ENCODE measurements at regions not wholly inside any gene's neighbourhood (a gene's known extent, or its start where the extent isn't known, plus 50 kb on each side); places are given as distances from the start of the nearest gene placed in this dataset.
"Not testable (repeated sequence)": the region's sequence is repeated elsewhere in the genome, so short reads cannot be mapped to it uniquely, and the experiment has no call there.

DNA sequence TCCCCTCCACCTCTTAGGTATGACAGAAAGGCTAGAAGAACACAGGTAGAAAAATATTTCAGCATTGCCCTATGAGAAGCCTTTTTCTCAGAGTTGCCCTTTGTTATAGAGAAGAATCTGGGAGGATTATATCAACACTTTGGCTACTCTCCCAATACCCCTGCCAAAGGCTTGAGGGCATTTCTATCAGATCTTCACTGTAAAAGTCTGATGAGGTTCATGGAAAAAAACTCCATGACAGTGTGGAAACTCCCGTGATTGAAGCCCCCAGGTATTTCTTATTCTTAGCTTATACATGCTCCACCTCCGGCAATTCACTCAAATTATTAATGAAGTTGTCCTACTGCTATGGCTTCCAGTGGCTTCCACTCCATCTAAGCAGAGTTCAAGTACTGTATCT, 753.6 kb downstream of the CENPC start:
- H4K20me1 ChIP-seq (ENCODE audit: insufficient read depth, low read length), result no peaks in the 10 kb centered on the region
- no peak for DNase-seq (ENCODE audit: low spot score)
- H3K9me3 ChIP-seq (ENCODE audit: low read length), result no peaks in the 10 kb centered on the region
- CTCF ChIA-PET (ENCODE audit: unreplicated experiment), result no interaction called here
- no peak overlapping the region for H2AFZ ChIP-seq (ENCODE audit: low read length)
- TF ChIP-seq CTCF (conservative IDR thresholded peaks at IDR 0.05; ENCODE audit: low read length) (no peak), EZH2phosphoT487 (IDR thresholded peaks at IDR 0.05; ENCODE audit: borderline replicate concordance, low read depth, low read length) (no peak)
- POLR2A ChIA-PET, result no interaction called here
- BruUV-seq (replicated peaks), result no TSS peak
- no peaks in the 10 kb centered on the region for H3K4me1 ChIP-seq (ENCODE audit: insufficient read depth, low read length, poor library complexity, severe bottlenecking)
- H3K27ac ChIP-seq (ENCODE audit: low read depth, low read length, poor library complexity, severe bottlenecking), result no peak overlapping the region
- no peak overlapping the region for H3K4me2 ChIP-seq (ENCODE audit: low read length)
- no peak overlapping the region for H3K4me3 ChIP-seq (ENCODE audit: low read depth, low read length, poor library complexity, severe bottlenecking)
- H3K9me2 ChIP-seq (ENCODE audit: insufficient read depth, low read length), result no peaks in the 10 kb centered on the region
- H3K36me3 ChIP-seq (ENCODE audit: insufficient read depth, low read length), result no peaks in the 10 kb centered on the region
- intact Hi-C loops (cut with micrococcal nuclease; ENCODE audit: unreplicated experiment), result no loop called here
- H3K79me2 ChIP-seq (ENCODE audit: insufficient read depth, low read depth, low read length), result no peaks in the 10 kb centered on the region

DNA sequence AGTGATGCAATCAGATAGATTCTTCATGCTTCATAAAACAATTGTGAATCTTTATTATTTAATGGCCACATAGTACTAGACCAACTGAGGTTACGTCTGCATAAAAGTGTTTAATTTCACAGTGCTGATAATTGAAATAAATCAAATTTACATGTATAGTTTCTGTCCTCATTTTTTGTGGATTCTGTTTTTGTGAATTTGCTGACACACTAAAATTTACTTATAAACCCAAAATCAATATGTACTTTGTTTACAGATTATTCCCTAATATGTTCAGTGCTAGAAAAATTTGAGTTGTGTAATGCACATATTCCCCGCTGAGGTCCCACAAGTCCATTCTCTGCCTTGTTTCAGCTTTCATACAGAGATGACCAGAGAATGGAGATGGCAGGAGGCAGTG, 759.8 kb downstream of the CENPC start:
- H3K9me3 ChIP-seq (ENCODE audit: low read length), result no peaks in the 10 kb centered on the region
- TF ChIP-seq EZH2phosphoT487 (IDR thresholded peaks at IDR 0.05; ENCODE audit: borderline replicate concordance, low read depth, low read length) (no peak), CTCF (conservative IDR thresholded peaks at IDR 0.05; ENCODE audit: low read length) (no peak)
- H3K79me2 ChIP-seq (ENCODE audit: insufficient read depth, low read depth, low read length), result no peaks in the 10 kb centered on the region
- H2AFZ ChIP-seq (ENCODE audit: low read length), result no peak overlapping the region
- POLR2A ChIA-PET, result interaction anchor here (0.7 kb wide), 1 partner anchor 587 kb away, joined by 3 read pairs; no protein-coding TSS in a partner anchor
- no peak overlapping the region for H3K27ac ChIP-seq (ENCODE audit: low read depth, low read length, poor library complexity, severe bottlenecking)
- H3K36me3 ChIP-seq (ENCODE audit: insufficient read depth, low read length), result no peaks in the 10 kb centered on the region
- no peak for DNase-seq (ENCODE audit: low spot score)
- no peaks in the 10 kb centered on the region for H3K4me1 ChIP-seq (ENCODE audit: insufficient read depth, low read length, poor library complexity, severe bottlenecking)
- no TSS peak for BruUV-seq (replicated peaks)
- no peaks in the 10 kb centered on the region for H3K9me2 ChIP-seq (ENCODE audit: insufficient read depth, low read length)
- CTCF ChIA-PET (ENCODE audit: unreplicated experiment), result no interaction called here
- H4K20me1 ChIP-seq (ENCODE audit: insufficient read depth, low read length), result no peaks in the 10 kb centered on the region
- H3K4me2 ChIP-seq (ENCODE audit: low read length), result no peak overlapping the region
- intact Hi-C loops (cut with micrococcal nuclease; ENCODE audit: unreplicated experiment), result no loop called here
- H3K4me3 ChIP-seq (ENCODE audit: low read depth, low read length, poor library complexity, severe bottlenecking), result no peak overlapping the region

DNA sequence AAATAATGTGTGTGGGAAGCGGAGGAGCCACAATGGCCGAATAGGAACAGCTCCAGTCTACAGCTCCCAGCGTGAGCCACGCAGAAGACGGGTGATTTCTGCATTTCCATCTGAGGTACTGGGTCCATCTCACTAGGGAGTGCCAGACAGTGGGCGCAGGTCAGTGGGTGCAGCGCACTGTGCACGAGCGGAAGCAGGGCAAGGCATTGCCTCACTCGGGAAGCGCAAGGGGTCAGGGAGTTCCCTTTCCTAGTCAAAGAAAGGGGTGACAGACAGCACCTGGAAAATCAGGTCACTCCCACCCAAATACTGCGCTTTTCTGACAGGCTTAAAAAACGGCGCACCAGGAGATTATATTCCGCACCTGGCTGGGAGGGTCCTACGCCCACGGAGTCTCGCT, 762.6 kb downstream of the CENPC start:
- CTCF ChIA-PET (ENCODE audit: unreplicated experiment); H3K4me3 ChIP-seq (ENCODE audit: low read depth, low read length, poor library complexity, severe bottlenecking); H3K4me2 ChIP-seq (ENCODE audit: low read length); H2AFZ ChIP-seq (ENCODE audit: low read length); H3K79me2 ChIP-seq (ENCODE audit: insufficient read depth, low read depth, low read length); intact Hi-C loops (cut with micrococcal nuclease; ENCODE audit: unreplicated experiment); H3K9me2 ChIP-seq (ENCODE audit: insufficient read depth, low read length); POLR2A ChIA-PET; H3K9me3 ChIP-seq (ENCODE audit: low read length); H3K27ac ChIP-seq (ENCODE audit: low read depth, low read length, poor library complexity, severe bottlenecking); DNase-seq (ENCODE audit: low spot score); H3K36me3 ChIP-seq (ENCODE audit: insufficient read depth, low read length); BruUV-seq (replicated peaks); H3K4me1 ChIP-seq (ENCODE audit: insufficient read depth, low read length, poor library complexity, severe bottlenecking); H4K20me1 ChIP-seq (ENCODE audit: insufficient read depth, low read length): not testable (repeated sequence)

All from OCI-LY7 (cell line).